ENCODE measurements at regions not wholly inside any gene's neighbourhood (a gene's known extent, or its start where the extent isn't known, plus 50 kb on each side); places are given as distances from the start of the nearest gene placed in this dataset.

DNA sequence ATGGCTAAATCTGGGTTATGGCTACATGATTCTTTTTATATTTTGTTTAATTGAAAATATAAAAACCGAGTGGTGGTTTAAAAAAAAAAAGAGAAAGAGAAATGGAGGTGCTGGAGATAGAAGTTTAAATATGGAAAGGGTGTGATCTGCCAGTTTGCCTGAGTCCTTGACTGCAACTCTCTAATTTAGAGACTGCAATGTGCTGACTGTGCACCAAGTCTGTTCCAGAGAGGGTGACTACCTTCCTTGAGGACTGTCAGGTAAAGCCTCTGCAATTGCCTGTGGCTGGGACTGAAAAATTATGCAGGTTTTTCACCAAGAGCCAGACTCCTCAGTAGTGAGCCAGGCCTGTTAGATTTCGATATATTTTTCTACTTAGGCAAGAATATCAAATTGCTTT is 1326.3 kb downstream of the BRINP3 start:
- H3K36me3 Mint-ChIP-seq, result no peaks in the 10 kb centered on the region
- no peaks in the 10 kb centered on the region for H3K4me1 Mint-ChIP-seq (ENCODE audit: unreplicated experiment)
- no peaks in the 10 kb centered on the region for H3K9me3 Mint-ChIP-seq
- TF ChIP-seq, protein P1, sequence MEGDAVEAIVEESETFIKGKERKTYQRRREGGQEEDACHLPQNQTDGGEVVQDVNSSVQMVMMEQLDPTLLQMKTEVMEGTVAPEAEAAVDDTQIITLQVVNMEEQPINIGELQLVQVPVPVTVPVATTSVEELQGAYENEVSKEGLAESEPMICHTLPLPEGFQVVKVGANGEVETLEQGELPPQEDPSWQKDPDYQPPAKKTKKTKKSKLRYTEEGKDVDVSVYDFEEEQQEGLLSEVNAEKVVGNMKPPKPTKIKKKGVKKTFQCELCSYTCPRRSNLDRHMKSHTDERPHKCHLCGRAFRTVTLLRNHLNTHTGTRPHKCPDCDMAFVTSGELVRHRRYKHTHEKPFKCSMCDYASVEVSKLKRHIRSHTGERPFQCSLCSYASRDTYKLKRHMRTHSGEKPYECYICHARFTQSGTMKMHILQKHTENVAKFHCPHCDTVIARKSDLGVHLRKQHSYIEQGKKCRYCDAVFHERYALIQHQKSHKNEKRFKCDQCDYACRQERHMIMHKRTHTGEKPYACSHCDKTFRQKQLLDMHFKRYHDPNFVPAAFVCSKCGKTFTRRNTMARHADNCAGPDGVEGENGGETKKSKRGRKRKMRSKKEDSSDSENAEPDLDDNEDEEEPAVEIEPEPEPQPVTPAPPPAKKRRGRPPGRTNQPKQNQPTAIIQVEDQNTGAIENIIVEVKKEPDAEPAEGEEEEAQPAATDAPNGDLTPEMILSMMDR (conservative IDR thresholded peaks at IDR 0.05), result no peak
- H3K27ac Mint-ChIP-seq, result no peak overlapping the region
- no peak for DNase-seq (ENCODE audit: extremely low spot score, unreplicated experiment)
- no peak overlapping the region for H3K4me3 Mint-ChIP-seq
- no peaks in the 10 kb centered on the region for H3K27me3 Mint-ChIP-seq

DNA sequence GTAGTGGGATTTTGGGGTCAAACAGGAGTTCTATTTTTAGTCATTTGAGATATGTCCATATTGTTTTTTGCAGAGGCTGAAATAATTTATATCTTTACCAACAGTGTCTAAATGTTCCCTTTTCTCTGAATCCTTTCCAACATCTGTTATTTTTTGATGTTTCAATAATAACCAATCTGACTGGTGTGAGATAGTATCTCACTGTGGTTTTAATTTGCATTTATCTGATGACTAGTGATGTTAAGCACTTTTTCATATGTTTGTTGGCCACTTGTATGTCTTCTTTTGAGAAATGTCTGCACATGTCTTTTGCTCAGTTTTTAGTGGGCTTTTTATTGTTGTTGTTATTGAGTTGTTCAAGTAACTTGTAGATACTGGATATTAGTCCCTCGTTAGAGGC is 1325.0 kb downstream of the BRINP3 start:
- H3K9me3 Mint-ChIP-seq, result no peaks in the 10 kb centered on the region
- H3K27me3 Mint-ChIP-seq, result no peaks in the 10 kb centered on the region
- H3K36me3 Mint-ChIP-seq, result no peaks in the 10 kb centered on the region
- H3K4me1 Mint-ChIP-seq (ENCODE audit: unreplicated experiment), result no peaks in the 10 kb centered on the region
- H3K27ac Mint-ChIP-seq, result no peak overlapping the region
- TF ChIP-seq, protein P1 (conservative IDR thresholded peaks at IDR 0.05), result no peak
- no peak overlapping the region for H3K4me3 Mint-ChIP-seq
- no peak for DNase-seq (ENCODE audit: extremely low spot score, unreplicated experiment)

DNA sequence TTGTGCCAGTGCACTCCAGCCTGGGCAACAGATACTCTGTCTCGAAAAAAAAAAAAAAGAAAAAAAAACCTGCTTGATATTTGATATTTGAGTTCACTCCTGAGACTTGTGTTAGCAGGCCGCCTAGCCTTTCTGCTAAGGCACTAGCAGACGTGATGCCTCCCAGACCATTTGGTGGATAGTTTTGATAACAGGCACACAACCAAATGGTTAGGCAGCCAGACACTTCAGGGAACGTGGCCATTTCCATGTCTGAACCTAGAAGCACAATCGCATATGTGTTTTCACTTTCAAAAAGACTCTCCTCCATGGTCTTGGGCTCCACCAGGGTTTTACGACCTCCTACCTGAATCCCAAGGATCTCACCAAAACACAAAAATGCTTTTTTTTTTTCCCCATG is 1319.5 kb downstream of the BRINP3 start:
- no peaks in the 10 kb centered on the region for H3K4me1 Mint-ChIP-seq (ENCODE audit: unreplicated experiment)
- H3K27me3 Mint-ChIP-seq, result no peaks in the 10 kb centered on the region

DNA sequence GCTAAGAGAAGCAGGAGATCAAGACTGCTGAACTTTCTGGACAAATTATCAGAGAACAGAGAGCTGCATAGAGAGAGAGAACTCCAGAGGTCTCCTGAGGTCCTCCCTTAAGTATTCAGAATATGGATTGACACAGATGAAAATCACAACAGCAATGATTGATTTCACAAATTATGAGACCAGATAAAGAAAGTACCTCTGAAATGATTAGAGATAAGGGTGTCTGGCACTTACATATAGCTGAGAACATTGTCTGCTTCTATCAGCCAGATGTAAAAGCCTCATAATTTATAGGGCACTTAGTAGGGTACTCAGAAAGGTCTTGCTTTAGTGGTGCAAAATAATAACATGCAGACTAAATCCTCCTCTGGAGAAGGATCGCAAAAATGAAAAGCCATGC is 1301.8 kb downstream of the BRINP3 start:
- Mint-ChIP-seq H3K27ac (no peak overlapping the region), H3K36me3 (no peaks in the 10 kb centered on the region), H3K9me3 (no peaks in the 10 kb centered on the region), H3K4me1 (ENCODE audit: unreplicated experiment) (no peaks in the 10 kb centered on the region), H3K27me3 (no peaks in the 10 kb centered on the region), H3K4me3 (no peak overlapping the region)
- DNase-seq (ENCODE audit: extremely low spot score, unreplicated experiment), result no peak
- TF ChIP-seq, protein P1 (conservative IDR thresholded peaks at IDR 0.05), result no peak

More for the DNA sequence above, 1319.5 kb downstream of the BRINP3 start:
- no peak overlapping the region for H3K4me3 Mint-ChIP-seq
- no peaks in the 10 kb centered on the region for H3K36me3 Mint-ChIP-seq
- TF ChIP-seq, protein P1 (conservative IDR thresholded peaks at IDR 0.05), result no peak
- no peak for DNase-seq (ENCODE audit: extremely low spot score, unreplicated experiment)
- no peak overlapping the region for H3K27ac Mint-ChIP-seq
- no peaks in the 10 kb centered on the region for H3K9me3 Mint-ChIP-seq

DNA sequence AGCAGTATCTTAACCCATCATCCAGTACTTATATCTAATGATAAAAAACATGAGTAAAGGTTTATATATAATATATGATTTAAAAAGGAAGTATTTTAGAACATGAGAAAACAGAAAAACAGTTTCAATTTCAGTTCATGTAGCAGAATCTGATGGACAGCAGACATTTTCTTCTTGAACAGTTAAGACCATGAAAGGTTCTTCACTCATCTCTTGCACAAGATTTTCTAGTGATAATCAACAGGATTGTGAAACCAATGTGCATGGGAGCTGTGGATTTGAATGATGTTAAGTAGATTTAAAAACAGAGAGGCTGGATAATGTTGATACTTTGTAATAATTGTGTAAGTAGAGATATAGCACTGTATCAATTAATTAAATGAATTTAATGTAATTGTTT is 1297.6 kb downstream of the BRINP3 start:
- Mint-ChIP-seq H3K9me3 (no peaks in the 10 kb centered on the region), H3K36me3 (no peaks in the 10 kb centered on the region), H3K4me1 (ENCODE audit: unreplicated experiment) (no peaks in the 10 kb centered on the region), H3K4me3 (no peak overlapping the region), H3K27ac (no peak overlapping the region), H3K27me3 (no peaks in the 10 kb centered on the region)
- TF ChIP-seq, protein P1 (conservative IDR thresholded peaks at IDR 0.05), result no peak
- no peak for DNase-seq (ENCODE audit: extremely low spot score, unreplicated experiment)

DNA sequence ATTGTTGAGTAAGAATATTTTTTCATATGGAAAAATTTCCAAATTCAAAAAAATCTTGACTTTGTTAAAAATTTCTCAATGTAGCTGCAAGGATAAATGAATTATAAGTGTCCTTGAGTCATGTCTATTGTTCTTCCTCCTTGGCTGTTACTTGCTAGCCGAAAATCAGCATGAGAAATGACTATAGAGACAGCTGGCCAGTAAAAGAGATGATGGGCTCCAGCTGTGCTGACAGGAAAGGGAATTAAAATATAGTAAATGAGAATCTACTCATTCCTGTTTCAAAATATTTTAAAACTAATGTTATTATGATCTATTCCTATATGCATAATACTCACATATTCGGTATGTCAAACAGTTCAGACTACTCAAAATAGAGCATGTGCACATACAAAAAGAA is 1292.6 kb downstream of the BRINP3 start:
- H3K4me1 Mint-ChIP-seq (ENCODE audit: unreplicated experiment), result no peaks in the 10 kb centered on the region
- no peak overlapping the region for H3K27ac Mint-ChIP-seq
- no peaks in the 10 kb centered on the region for H3K9me3 Mint-ChIP-seq
- no peaks in the 10 kb centered on the region for H3K27me3 Mint-ChIP-seq
- no peaks in the 10 kb centered on the region for H3K36me3 Mint-ChIP-seq
- no peak overlapping the region for H3K4me3 Mint-ChIP-seq
- DNase-seq (ENCODE audit: extremely low spot score, unreplicated experiment), result no peak
- TF ChIP-seq, protein P1 (conservative IDR thresholded peaks at IDR 0.05), result no peak

All from type B pancreatic cell (in vitro differentiated cells).